Erythroblast (primary cell): ENCODE measurements at regions not wholly inside any gene's neighbourhood (a gene's known extent, or its start where the extent isn't known, plus 50 kb on each side); places are given as distances from the start of the nearest gene placed in this dataset.

Experiments
- DNase-seq, 2 experiments: peaks; one replicate each; lab custom pipeline; 2025; lab: John Stamatoyannopoulos, UW
- GATA1 ChIP-seq: IDR thresholded peaks from 2 replicates; pipeline ENCODE4 v1.6.1; 2011; ENCODE audit warnings: low read depth, mild to moderate bottlenecking, control low read depth, low read length, moderate library complexity
- POLR2A ChIP-seq: IDR thresholded peaks from 2 replicates; pipeline ENCODE4 v1.6.1; 2011; ENCODE audit warnings: mild to moderate bottlenecking, low read length

DNA sequence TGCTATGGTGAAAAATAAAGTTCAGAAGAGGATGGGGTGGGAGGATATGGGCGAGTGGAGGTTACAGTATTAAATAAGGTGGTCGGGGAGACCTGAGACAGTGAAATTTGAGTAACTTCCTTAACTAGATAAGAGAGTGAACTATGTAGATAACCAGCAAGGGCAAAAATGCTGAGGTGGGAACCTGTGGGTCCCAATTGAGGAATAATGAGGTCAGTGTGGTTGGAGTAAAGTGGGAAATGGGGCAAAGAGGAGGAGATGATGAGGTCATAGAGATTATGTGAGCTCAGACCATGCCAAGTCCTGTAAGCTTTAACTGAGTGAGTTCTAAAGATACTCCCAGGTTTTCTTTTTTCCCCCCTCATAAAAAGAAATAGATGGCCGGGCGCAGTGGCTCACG, 614.6 kb upstream of the PLXNA2 start:
- no peak for DNase-seq
- TF ChIP-seq GATA1 (no peak), POLR2A (no peak)

GRCh38 chr1:208864366-208864965, 620.3 kb upstream of the PLXNA2 start:
- TF ChIP-seq GATA1 = no peak
- no peak for TF ChIP-seq POLR2A
- no peak for DNase-seq

DNA sequence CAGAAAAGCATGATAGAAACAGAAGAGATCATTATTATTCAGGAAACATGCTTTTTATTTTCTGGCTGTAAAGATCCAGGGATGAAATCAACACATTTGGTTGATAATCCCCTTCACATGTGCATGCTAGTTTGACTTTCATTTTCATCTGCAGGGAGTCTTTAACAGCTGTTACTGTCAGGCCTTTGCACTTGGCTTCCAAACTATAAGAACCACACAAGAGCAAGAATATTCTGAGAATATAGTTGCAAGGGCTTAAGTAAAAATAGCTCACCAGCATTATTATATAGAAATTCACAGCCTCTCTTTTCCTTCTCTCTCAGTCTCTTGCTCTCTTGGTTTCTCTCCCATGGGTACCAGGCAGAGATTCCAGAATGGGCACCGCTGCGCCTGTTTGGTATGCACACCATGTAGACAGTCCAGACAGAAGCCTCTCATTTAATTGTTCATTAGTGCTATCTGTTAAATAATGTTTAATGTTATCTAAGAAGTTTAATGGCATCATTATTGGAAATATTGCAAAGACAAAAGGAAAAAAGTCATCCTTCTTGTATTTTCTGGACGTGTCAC, 622.3 kb upstream of the PLXNA2 start:
- TF ChIP-seq POLR2A = no peak
- TF ChIP-seq GATA1 = no peak
- no peak for DNase-seq

- no peak for DNase-seq
- TF ChIP-seq POLR2A (no peak), GATA1 (no peak)
These were observed 624.4 kb upstream of the PLXNA2 start for GRCh38 chr1:208868554-208868953.

GRCh38 chr1:208874915-208875314, 630.7 kb upstream of the PLXNA2 start:
- DNase-seq = no peak
- TF ChIP-seq GATA1 = no peak
- TF ChIP-seq POLR2A = no peak

DNA sequence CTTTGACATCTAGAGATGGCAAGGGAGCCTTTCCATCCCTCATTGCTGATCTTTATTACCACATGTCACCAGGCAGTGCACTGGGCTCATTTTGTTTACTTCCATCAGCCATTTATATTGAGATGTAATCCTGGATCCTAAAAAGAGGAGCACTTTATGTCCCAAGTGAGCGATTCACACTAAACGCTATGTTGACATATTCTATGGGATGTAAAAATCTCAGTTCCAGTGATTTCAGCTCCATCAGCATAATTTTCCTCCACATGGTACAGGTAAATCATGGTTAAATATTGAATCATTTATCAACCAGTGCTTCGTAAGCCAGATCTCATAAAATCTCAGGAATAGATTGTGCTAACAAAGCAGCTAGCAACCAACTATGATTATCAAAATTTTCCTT, 634.8 kb upstream of the PLXNA2 start:
- no peak for DNase-seq
- no peak for TF ChIP-seq POLR2A
- TF ChIP-seq GATA1 = no peak

- TF ChIP-seq POLR2A = no peak
- TF ChIP-seq GATA1 = no peak
- DNase-seq = no peak
These were observed 636.4 kb upstream of the PLXNA2 start for GRCh38 chr1:208880433-208881100.

DNA sequence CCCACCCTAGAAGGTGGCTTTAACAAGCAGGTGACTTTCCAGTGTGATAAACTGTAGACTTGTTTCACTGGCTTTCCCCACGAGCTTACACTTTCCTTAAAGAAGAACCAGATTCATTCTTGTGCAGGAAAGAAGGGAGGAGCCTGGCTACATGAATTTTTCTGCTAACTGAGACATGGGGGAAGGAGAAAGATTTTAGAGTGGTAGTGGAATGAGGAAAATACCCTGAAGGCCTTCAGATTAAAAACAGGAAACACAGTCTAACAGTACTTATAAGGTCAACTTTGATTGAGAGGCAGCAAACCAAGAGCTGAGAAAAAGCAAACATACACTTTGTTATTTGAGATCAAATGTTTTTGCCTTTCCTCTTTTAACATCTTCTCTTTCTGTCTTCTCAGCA, 640.9 kb upstream of the PLXNA2 start:
- TF ChIP-seq GATA1 (no peak), POLR2A (no peak)
- no peak for DNase-seq

DNA sequence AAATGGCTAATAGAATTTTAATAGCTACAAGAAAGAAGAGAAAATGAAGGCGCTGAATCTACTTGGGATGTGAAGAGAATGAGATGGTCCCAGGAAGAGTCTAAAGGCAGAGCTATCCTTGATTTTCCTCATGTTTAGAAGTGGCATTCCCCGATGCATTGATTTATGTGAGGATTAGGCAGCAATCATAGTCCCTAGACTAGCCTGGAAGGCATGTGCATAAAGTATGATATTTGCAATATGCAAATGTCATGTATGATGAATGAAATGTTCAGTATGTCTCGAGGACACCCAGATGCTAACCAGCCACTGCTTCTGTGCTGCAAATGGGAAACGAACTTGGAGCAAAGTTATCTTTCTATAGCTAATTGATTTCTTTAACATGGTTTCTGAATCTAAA, 641.5 kb upstream of the PLXNA2 start:
- DNase-seq = no peak
- TF ChIP-seq GATA1 (no peak), POLR2A (no peak)

GRCh38 chr1:208888376-208888775, 644.2 kb upstream of the PLXNA2 start:
- no peak for DNase-seq
- TF ChIP-seq GATA1 = no peak
- TF ChIP-seq POLR2A = no peak

- TF ChIP-seq GATA1 (no peak), POLR2A (no peak)
- no peak for DNase-seq
These were observed 648.0 kb upstream of the PLXNA2 start for GRCh38 chr1:208892147-208892546.

DNA sequence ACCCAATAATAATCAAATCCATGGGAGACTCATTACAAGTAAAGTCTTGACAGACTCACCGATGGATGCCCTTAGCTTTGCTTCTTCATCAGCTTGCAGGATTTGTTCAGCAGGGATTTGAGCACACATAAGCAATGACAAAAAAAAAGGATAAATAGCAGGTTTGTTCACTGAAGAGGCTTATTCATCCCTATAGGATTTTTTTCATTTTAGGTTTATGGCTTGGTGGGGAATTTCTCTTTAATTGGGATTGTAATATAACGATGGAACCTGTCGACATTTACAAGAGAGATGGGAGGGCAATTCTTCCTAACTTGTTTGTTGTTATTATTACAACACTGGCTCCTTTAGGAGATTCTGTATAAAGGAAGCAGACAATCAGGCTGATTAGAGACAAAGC, 649.1 kb upstream of the PLXNA2 start:
- TF ChIP-seq GATA1 = no peak
- TF ChIP-seq POLR2A = no peak
- DNase-seq = no peak

GRCh38 chr1:208895181-208895580, 651.0 kb upstream of the PLXNA2 start:
- TF ChIP-seq GATA1 (no peak), POLR2A (no peak)
- no peak for DNase-seq

DNA sequence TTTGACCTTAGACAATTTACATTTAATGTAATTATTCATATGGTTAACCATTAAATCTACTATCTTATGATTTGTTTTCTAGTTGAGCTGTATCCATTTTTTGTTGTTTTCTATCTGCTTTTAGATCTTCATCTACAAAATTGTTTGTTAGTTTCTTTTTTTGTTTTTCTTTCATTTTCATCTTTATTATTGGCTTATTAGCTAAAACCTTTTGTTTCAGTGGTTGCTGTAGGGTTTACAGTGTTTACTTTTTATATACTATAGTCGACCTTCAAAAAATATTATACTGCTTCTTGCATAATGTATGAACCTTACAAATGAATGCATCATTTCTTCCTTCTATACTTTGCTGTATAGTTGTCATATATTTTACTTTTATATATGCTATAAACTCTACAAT, 651.6 kb upstream of the PLXNA2 start:
- no peak for DNase-seq

GRCh38 chr1:208896768-208897167, 652.6 kb upstream of the PLXNA2 start:
- no peak for DNase-seq
- TF ChIP-seq POLR2A (no peak), GATA1 (no peak)

More for the DNA sequence above, 651.6 kb upstream of the PLXNA2 start:
- TF ChIP-seq POLR2A (no peak), GATA1 (no peak)
